Loucy (cell line): ENCODE measurements at regions not wholly inside any gene's neighbourhood (a gene's known extent, or its start where the extent isn't known, plus 50 kb on each side); places are given as distances from the start of the nearest gene placed in this dataset.

Experiments used
- H2AFZ ChIP-seq: fragments of 200-600 bp; sonication (generic); 2 replicates; pipeline ENCODE4 v1.6.0; 2016; ENCODE audit warnings: antibody characterized with exemption, mild to moderate bottlenecking, low read length, moderate library complexity
- H3F3A ChIP-seq: fragments of 200-600 bp; 2 replicates; pipeline ENCODE4 v1.6.0; 2016; ENCODE audit warnings: antibody characterized with exemption, low read depth, mild to moderate bottlenecking
- H3K27me3 ChIP-seq: fragments of 200-600 bp; sonication (generic); 2 replicates; pipeline ENCODE4 v1.6.1; 2014; ENCODE audit warnings: low read length, mild to moderate bottlenecking; ENCODE audit not compliant: insufficient read depth, poor library complexity, severe bottlenecking
- H3K36me3 ChIP-seq: fragments of 200-600 bp; sonication (generic); 2 replicates; pipeline ENCODE4 v1.6.1; 2016; ENCODE audit warnings: low read length; ENCODE audit not compliant: insufficient read depth
- H3K4me1 ChIP-seq: fragments of 200-600 bp; sonication (generic); 2 replicates; pipeline ENCODE4 v1.5.1; 2014; ENCODE audit warnings: low read length, mild to moderate bottlenecking; ENCODE audit not compliant: insufficient read depth, poor library complexity, severe bottlenecking
- H3K4me2 ChIP-seq: fragments of 200-600 bp; sonication (generic); 2 replicates; pipeline ENCODE4 v1.6.0; 2014; ENCODE audit warnings: antibody characterized with exemption, low read length, low read depth, mild to moderate bottlenecking; ENCODE audit not compliant: poor library complexity, severe bottlenecking
- H3K4me3 ChIP-seq: fragments of 200-600 bp; sonication (generic); 2 replicates; pipeline ENCODE4 v1.5.1; 2014; ENCODE audit warnings: low read length, mild to moderate bottlenecking, mixed read lengths; ENCODE audit not compliant: poor library complexity, severe bottlenecking
- H3K79me2 ChIP-seq: fragments of 200-600 bp; sonication (generic); 2 replicates; pipeline ENCODE4 v1.6.1; 2014; ENCODE audit warnings: low read length; ENCODE audit not compliant: insufficient read depth
- H3K9ac ChIP-seq: fragments of 200-600 bp; sonication (generic); 2 replicates; pipeline ENCODE4 v1.6.0; 2014; ENCODE audit warnings: mild to moderate bottlenecking, low read depth, low read length, moderate library complexity; ENCODE audit not compliant: poor library complexity, severe bottlenecking
- H3K9me2 ChIP-seq: fragments of 200-600 bp; sonication (generic); replicated peaks from 2 replicates; pipeline ENCODE4 v1.6.1; 2016; ENCODE audit warnings: low read depth, low read length, mixed read lengths
- H3K9me3 ChIP-seq: fragments of 200-600 bp; sonication (generic); 2 replicates; pipeline ENCODE4 v1.6.1; 2014; ENCODE audit warnings: mild to moderate bottlenecking, antibody characterized with exemption, low read length, low read depth; ENCODE audit not compliant: insufficient read depth
- H4K20me1 ChIP-seq: fragments of 200-600 bp; sonication (generic); 2 replicates; pipeline ENCODE4 v1.6.0; 2014; ENCODE audit warnings: antibody characterized with exemption, low read length, mild to moderate bottlenecking; ENCODE audit not compliant: insufficient read depth, poor library complexity, severe bottlenecking
- EZH2phosphoT487 ChIP-seq: fragments of 200-600 bp; IDR thresholded peaks from 2 replicates; pipeline ENCODE4 v1.6.1; 2018; ENCODE audit warnings: antibody characterized with exemption, mild to moderate bottlenecking, moderate library complexity, borderline replicate concordance
- TF ChIP-seq, protein P1 (sequence below): fragments of 200-600 bp; sonication (generic); conservative IDR thresholded peaks from 2 replicates; pipeline ENCODE4 v1.5.1; 2014; ENCODE audit warnings: mild to moderate bottlenecking, antibody characterized with exemption, low read length

DNA sequence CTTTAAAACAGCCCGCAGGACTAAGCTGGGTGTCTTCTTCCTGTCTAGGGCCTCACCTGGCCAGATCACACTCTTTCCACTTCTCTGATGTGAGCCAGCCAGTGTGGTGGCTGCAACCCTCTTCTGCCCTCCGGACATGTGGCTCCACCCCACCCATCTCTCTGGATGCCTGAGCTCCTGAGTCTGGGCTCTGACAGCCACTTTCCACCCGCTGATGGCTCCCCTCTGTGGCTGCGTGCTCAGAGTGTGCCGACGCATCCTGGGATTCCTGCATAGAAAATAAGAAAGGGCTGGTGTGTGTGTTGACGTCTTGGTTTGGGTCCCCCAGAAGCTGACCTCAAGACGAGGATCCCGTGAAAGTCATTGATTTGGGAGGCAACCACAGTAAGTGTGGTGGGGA is 181.6 kb downstream of the URI1 start:
- Histone ChIP-seq H2AFZ (no peak overlapping the region), H3K79me2 (no peaks in the 10 kb centered on the region)
- TF ChIP-seq, protein P1, sequence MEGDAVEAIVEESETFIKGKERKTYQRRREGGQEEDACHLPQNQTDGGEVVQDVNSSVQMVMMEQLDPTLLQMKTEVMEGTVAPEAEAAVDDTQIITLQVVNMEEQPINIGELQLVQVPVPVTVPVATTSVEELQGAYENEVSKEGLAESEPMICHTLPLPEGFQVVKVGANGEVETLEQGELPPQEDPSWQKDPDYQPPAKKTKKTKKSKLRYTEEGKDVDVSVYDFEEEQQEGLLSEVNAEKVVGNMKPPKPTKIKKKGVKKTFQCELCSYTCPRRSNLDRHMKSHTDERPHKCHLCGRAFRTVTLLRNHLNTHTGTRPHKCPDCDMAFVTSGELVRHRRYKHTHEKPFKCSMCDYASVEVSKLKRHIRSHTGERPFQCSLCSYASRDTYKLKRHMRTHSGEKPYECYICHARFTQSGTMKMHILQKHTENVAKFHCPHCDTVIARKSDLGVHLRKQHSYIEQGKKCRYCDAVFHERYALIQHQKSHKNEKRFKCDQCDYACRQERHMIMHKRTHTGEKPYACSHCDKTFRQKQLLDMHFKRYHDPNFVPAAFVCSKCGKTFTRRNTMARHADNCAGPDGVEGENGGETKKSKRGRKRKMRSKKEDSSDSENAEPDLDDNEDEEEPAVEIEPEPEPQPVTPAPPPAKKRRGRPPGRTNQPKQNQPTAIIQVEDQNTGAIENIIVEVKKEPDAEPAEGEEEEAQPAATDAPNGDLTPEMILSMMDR = no peak
- no peak for TF ChIP-seq EZH2phosphoT487

DNA sequence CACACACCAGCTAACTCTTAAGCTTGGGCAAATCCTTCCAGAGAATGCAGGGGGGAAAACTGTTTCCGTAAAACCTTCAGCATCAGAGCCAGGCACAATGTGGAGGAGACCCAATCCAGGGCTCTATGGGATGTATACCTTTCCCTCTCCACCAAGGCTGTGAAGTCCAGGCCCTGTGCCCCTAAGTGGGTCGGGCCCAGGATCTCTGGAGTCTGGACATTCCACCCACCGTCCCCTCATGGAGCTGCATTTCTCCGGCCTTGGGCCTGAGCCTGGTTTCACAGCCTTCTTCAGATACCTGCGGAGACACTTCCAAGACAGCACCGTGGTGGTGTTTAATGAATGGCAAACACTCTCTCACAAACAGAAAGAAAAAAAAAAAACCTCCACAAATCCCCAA is 186.2 kb downstream of the URI1 start:
- Histone ChIP-seq H3K9me3 (no peaks in the 10 kb centered on the region), H3K4me2 (no peak overlapping the region), H3K36me3 (no peaks in the 10 kb centered on the region), H3K9ac (no peak overlapping the region), H4K20me1 (no peaks in the 10 kb centered on the region), H3F3A (no peaks in the 10 kb centered on the region), H3K9me2 (no peaks in the 10 kb centered on the region), H2AFZ (no peak overlapping the region), H3K79me2 (no peaks in the 10 kb centered on the region), H3K4me3 (no peak overlapping the region), H3K4me1 (no peaks in the 10 kb centered on the region), H3K27me3 (no peaks in the 10 kb centered on the region)
- no peak for TF ChIP-seq EZH2phosphoT487
- TF ChIP-seq, protein P1 = no peak

More for the DNA sequence above, 181.6 kb downstream of the URI1 start:
- H3K4me2 ChIP-seq = no peak overlapping the region
- H3K9me3 ChIP-seq = no peaks in the 10 kb centered on the region
- no peaks in the 10 kb centered on the region for H4K20me1 ChIP-seq
- H3K9me2 ChIP-seq = no peaks in the 10 kb centered on the region
- H3K9ac ChIP-seq = no peak overlapping the region
- H3K4me3 ChIP-seq = no peak overlapping the region
- no peaks in the 10 kb centered on the region for H3K36me3 ChIP-seq
- H3K4me1 ChIP-seq = no peaks in the 10 kb centered on the region
- no peaks in the 10 kb centered on the region for H3F3A ChIP-seq
- no peaks in the 10 kb centered on the region for H3K27me3 ChIP-seq

- Histone ChIP-seq H3K4me3 (no peak overlapping the region), H3K36me3 (no peaks in the 10 kb centered on the region), H3K9me2 (no peaks in the 10 kb centered on the region), H3K79me2 (no peaks in the 10 kb centered on the region), H4K20me1 (no peaks in the 10 kb centered on the region), H3K9ac (no peak overlapping the region), H3K4me2 (no peak overlapping the region), H3K4me1 (no peaks in the 10 kb centered on the region), H2AFZ (no peak overlapping the region), H3F3A (no peaks in the 10 kb centered on the region), H3K27me3 (no peaks in the 10 kb centered on the region), H3K9me3 (no peaks in the 10 kb centered on the region)
- TF ChIP-seq EZH2phosphoT487 = no peak
- TF ChIP-seq, protein P1 = no peak
These were observed 188.5 kb downstream of the URI1 start for GRCh38 chr19:30130356-30131122.
